Coronary artery (tissue), 2 donors: ENCODE measurements at regions not wholly inside any gene's neighbourhood (a gene's known extent, or its start where the extent isn't known, plus 50 kb on each side); places are given as distances from the start of the nearest gene placed in this dataset.

ENCODE experiments used
- DNase-seq: peaks from one replicate; pipeline ENCODE4 v3.0.0-alpha.2; 2017; ENCODE audit warnings: low spot score
- H3K27ac ChIP-seq, 2 donors: fragments of 200-600 bp; sonication (generic); one replicate each; pipeline ENCODE4 v1.5.1; 2016 to 2019
- H3K4me3 ChIP-seq: fragments of 200-600 bp; sonication (generic); 2 replicates; pipeline ENCODE4 v1.5.1; 2016; ENCODE audit warnings: mild to moderate bottlenecking, moderate library complexity
- CTCF ChIP-seq: fragments of 200-600 bp; sonication (generic); IDR thresholded peaks from one replicate; pipeline ENCODE4 v1.5.1; 2019; ENCODE audit warnings: antibody characterized with exemption

DNA sequence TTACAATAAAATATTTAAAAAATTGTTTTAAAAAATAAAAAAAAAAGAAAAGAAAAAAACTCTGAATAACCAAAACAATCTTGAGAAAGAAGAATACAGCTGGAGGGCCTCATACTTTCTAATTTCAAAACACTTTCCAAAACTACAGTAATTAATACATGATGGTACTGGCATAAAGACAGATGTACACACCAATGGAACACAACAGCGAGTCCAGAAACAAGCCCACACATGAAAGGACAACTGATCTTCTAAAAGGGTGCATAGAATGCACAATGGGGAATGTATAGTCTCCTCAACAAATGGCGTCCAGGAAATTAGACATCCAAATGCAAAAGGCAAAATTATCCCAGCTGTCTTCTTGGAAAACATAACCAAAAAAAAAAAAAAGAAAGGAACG lies 99.6 kb downstream of the LURAP1L start:
- Histone ChIP-seq H3K27ac (no peak overlapping the region), H3K4me3 (no peak overlapping the region)
- DNase-seq = no peak
- no peak for TF ChIP-seq CTCF

- no peak overlapping the region for H3K4me3 ChIP-seq
- DNase-seq = no peak
- no peak for TF ChIP-seq CTCF
- H3K27ac ChIP-seq = no peak overlapping the region
Observed at GRCh38 chr9:12875191-12875590, 100.4 kb downstream of the LURAP1L start.

- no peak for DNase-seq
- Histone ChIP-seq H3K4me3 (no peak overlapping the region), H3K27ac (no peak overlapping the region)
- no peak for TF ChIP-seq CTCF
Observed at GRCh38 chr9:12876872-12877271, 102.1 kb downstream of the LURAP1L start.

GRCh38 chr9:12878351-12878978 lies 103.6 kb downstream of the LURAP1L start:
- H3K27ac ChIP-seq = no peak overlapping the region
- DNase-seq = no peak
- H3K4me3 ChIP-seq = no peak overlapping the region
- TF ChIP-seq CTCF = no peak

GRCh38 chr9:12879961-12880360 lies 105.1 kb downstream of the LURAP1L start:
- Histone ChIP-seq H3K27ac (no peak overlapping the region), H3K4me3 (no peak overlapping the region)
- TF ChIP-seq CTCF = no peak
- no peak for DNase-seq

DNA sequence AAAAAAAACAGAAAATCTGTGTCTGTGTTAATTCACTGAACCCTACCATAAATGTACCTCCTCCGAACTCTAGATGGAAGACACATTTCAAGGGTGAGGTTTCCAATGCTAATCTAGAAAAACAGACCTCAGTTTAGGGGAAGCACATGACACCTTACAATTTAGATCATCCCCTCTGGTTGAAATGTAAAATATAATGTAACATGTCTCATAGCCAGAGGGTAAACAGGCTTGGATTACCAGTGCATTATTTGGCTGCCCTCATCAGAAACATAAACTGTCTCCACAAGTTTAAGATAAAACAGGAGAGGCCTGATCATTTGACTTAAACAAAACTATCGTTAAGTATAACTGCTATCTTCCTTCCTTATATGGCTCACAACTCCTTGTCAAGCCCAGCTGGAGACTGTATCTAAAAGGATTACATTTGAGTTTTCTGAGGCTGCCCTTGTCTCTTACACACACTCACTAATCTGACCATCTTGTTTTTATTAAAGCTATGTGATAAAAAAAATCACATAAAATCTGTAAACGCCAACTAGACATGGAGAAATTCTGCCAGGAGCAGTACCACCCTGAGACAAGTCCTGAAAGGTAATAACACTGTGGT lies 105.7 kb downstream of the LURAP1L start:
- no peak overlapping the region for H3K4me3 ChIP-seq
- DNase-seq = no peak
- TF ChIP-seq CTCF = no peak

GRCh38 chr9:12882430-12882829 lies 107.6 kb downstream of the LURAP1L start:
- Histone ChIP-seq H3K27ac (peak overlapping the region; percentile 19 to 75), H3K4me3 (peak overlapping the region; percentile 22)
- no peak for DNase-seq
- no peak for TF ChIP-seq CTCF

More for the DNA sequence above, 105.7 kb downstream of the LURAP1L start:
- H3K27ac ChIP-seq = no peak overlapping the region
